ENCODE measurements at regions not wholly inside any gene's neighbourhood (a gene's known extent, or its start where the extent isn't known, plus 50 kb on each side); places are given as distances from the start of the nearest gene placed in this dataset.

DNA sequence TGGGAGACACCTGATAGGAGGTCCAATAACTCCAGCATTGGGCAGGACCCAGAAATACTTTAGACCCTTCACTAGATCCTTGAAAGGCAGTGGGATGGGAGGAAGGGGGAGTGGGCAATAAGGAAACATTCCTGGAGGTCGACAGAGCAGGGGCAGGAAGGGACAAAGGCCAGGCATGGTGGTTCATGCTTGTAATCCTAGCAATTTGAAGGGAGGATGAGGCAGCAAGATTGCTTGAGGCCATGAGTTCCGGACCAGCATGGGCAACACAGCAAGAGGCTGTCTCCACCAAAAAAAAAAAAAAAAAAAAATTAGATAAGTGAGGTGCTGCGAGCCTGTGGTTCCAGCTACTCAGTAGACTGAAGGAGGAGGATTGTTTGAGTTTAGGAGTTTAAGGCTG, 134.9 kb downstream of the JCAD start:
- peak; percentile 76 for DNase-seq

DNA sequence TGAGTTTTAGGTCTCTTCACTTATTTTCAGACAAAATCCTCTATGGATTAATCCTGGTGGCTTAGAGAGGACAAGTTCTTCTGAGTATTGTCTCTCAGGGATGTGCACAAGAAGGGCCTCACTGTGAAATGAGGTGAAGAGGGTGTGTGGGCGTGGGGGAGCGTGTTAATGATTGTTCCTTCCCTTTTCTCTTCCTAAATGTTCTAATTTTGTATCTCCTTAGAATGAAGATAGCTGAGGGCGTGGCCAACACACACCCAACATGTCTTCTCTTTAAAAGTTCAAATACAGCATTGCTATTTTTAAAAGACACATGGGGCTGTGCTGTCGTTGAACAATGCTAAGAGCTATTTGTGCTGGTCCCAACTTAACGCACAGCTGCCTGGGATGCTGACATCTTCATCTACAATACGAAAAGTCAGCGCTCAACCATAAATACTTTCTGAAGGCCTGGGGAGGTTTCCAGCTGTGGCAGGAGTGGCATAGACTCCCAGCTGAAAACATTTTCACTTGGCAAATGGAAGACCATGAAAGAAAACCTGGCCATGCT, 135.9 kb downstream of the JCAD start:
- DNase-seq: no peak

DNA sequence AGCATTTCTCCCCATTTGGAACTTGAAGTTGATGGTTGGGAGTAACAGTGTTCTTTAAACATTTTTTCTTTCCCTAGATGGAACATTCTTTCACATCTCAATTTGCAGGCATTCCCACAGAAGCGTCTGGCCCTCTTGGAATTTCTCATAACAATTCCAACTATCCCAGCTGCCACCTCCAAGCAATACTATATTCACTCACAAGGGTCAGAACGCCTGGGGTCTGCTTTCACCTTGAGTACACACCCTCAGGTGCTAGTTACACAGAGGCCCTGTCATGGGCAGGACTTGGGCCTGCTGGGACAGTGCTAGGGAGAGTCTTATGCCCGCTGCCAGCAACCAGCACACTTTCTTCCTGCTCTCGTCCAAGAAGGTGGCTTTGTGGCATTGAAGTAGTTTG, 136.5 kb downstream of the JCAD start:
- peak; percentile 87 for DNase-seq

DNA sequence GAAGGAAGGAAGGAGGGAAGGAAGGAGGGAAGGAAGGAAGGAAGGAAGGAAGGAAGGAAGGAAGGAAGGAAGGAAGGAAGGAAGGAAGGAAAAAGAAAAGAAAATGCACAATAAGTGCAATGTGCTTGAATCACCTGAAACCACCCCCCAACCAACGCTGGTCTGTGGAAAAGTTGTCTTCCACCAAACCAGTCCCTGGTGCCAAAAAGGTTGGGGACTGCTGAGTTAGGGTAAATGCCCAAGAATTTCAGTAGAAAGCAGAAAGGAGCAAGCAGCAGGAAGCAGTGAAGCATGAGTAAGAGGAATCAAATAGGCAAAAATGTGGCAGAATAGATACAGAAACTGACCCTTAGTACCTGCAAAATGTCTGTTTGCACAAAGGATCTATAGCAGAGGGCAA, 137.2 kb downstream of the JCAD start:
- DNase-seq: no peak

DNA sequence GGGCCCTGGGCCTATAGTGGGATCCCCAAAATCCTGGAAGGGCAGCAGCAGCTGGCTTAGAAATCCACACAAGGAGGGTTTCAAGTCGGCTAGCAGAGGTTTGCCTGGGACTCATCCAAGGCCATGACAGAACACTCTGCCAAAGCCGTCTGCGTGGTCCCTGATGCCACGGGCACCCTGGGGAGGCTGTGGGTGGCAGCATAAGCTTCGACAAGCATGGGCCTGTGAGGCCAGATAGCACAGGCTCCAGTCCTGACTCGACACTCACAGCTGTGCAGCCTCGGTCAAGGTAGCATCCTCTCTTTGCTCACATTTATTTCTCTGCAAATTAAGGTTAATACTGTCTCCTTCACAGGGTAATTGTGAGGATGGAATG, 138.3 kb downstream of the JCAD start:
- DNase-seq: no peak

DNA sequence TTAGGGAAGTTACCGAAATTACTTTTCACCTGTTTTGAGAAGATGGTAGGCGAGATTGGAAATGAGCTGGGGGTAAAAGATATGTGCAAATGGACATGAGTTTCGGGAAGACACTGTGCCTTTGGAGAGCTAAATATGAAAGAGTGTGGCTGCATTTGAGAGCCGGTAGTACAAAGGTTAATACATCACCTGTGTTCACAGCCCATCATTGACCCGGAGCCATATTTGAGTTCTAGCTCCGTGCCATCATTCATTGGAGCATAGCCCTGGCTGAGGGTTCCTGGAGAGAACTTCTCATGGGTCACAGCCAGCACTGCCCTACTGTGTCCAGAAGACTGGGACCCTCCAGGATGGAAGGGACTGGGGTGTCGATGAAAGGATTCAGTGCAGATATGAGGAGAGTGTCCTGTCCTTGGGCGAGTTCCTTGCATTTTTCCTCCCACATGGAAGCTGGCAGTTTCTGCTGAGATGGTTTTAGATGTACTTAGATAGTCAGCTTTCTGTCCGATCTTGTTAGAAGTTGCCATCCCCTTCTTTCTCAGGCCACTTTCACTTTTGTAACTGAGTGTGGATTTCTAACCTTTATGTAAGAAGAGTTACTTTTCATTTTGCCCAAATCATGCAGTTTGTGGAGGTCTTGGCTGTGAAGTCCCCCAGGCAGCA, 138.8 kb downstream of the JCAD start:
- DNase-seq: no peak

DNA sequence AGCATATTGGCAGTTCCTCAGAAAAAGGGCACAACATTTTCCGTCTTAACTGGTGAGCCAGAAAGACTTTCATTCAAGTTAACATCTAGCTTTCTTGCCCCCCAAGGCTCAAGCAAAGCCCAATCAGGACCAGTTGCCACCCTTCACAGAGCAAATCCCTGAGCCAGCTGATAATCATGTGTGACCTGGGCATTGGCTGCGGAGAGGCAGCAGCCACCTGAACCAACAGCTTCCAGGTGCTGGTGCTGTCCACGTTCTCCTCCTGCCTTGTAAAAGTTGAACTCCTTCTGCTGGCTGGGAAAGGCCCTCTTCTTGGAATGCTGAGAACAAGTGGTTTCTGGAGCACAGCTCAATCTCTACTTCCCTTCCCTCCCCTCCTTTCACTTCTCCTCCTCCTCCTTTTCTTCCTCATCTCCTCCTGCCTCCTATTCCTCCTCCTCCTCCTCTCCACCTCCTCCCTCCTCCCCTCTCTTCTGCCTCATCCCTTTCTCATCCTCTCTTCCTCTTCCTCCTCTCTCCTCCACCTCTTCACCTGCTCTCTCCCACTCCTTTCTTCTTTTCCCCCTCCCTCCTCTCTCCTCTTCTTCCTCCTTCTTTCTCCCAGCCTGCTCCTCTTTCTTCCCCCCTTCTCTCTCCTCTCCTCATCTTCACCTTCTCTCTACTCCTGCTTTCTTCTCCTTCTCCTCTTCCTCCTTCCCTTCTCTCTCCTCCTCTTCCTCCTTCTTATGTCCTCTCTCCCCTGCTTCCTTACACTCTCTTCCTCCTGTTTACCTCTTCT, 140.6 kb downstream of the JCAD start:
- DNase-seq: no peak

DNA sequence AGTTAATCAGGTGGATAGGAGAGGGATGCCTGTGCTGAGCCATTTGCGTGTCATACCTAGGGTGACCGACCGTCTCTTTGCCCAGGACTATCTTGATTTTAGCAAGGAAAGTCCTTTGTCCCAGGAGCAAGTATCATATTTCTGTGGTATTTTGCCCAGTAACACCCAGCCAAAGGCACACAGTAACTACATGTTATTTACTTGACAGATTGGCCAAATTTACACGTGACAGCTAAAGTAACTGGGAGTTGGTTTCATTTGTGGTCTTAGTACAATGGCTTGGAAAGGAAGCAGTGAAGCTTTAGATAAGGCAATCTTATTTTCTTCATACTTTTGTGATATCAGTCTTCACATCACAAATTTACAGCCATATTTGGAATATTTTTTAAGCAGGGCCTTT, 142.1 kb downstream of the JCAD start:
- DNase-seq: no peak

DNA sequence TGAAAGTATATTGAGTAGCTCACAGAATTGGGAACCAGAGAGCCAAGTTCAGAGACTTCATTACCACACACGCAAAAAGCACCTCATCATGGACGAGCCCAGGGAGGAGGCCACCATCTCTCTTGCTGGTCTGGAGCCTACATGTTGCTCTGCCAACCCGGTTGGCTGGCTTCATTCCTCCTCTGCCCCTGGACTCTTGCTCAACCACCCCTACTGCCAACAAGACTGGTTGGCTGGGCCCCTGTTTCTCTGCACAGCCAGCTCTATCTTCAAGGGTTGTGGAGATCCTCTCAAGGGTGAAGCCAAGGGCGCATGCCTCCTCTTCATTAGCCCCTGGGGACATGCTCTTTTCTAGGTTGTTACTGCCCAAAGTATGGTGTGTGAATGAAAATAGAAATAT, 142.7 kb downstream of the JCAD start:
- no peak for DNase-seq

DNA sequence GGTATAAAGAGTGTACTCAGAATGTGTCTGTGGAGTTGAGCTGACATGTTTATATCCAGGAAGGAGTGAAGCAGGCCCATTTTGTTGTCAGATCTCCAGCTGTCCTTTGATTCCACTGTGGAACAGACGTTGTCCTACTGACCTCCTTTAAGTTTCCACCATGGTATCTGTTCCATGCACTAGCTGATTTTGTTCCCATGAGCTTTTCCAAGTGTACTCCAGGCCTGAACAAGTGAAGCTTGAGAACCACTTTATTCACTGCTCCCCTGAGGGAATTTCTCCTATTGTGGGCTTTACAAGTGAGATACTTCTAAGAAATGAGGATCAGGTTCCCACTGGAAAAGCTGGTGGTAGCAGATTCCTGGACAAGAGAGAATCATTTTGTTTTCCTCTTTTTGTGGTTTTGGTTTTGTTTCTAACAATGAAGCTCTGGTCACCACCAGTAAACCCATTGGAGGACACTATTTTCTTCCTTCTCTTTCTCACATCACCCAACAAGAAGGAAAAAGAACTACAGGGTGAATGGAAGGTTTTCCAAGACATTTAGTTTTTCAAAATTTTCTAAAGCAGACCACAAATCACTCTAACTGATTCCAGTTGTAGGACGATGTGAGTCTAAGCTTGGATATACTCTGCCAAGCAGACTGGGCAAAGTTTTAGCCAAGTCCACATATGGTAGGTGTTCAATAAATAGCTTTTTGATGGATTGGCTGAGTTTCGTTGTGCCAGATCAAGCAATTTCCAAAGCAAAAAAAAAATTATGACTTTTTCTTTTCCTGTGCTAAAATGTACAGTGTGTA, 144.2 kb downstream of the JCAD start:
- DNase-seq: no peak

DNA sequence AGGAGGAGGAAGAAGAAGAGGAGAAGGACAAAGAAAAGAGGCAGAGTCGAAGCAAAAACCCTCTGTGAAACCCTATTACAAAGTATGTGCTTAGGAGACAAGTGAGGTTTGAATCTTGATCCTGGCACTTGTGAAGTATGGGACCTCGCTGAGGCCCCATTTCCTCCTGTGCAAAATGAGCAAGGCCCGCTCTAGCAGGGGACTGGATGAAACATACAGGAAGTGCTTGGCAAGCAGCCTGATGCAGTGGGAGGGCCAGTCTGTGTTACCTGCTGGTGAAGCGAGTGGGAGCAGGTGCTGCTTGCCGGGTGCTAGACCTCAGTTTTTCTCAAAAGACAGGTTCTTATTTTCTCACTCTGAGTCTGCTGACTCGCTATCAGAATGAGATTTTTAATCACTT, 150.4 kb downstream of the JCAD start:
- no peak for DNase-seq

DNA sequence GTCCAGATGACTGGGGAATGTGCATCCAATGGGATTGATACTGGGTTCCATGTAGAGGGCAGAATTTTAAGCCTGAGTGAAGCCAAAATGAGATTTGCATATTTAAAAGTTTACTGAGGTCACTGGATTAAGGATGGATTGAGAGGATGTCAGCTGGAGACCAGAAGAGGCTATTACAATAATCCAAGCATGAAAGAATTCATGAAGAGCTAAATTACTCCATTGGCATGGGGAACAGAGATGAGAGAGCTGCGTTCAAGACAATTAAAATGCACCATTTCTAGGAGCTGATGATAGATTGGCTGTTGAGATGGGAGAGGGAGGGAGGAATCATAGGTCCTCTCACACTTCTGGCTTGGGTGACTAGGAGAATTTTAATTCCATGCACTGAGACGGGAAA, 158.5 kb downstream of the JCAD start:
- DNase-seq: no peak

DNA sequence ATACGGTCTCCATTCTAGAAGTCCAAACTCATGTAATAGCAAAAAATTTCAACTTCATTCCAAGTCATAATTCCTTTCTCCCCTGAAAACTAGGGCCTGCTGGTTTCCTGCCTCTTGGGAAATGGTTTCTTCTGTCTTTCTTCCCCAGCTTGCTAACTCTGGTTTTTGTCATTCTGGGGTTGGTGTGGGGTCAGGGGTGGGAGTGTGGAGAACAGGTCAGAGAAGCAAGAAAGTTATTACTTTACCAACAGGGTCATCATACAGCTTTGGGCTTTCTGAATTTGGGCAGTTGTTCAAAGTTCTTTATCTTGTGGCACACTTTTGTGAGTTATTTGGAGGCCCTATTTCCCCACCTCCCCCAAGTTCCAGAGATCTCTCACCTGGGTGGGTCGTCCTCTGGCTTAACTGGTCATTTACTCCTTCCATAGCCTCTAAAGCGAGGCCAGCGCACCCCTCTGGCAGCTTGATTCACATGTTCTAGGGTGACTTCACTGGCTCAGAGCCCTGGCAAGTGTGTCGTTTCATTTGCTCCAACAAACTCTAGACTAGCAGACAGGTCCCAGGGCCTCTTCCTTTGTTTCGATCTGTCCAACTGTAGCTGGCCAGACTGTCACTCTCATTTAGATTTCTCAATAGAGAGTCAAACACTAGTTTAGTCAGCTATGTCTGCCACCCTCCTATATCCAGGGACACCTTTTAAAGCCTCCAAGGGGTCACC, 161.2 kb downstream of the JCAD start:
- no peak for DNase-seq

DNA sequence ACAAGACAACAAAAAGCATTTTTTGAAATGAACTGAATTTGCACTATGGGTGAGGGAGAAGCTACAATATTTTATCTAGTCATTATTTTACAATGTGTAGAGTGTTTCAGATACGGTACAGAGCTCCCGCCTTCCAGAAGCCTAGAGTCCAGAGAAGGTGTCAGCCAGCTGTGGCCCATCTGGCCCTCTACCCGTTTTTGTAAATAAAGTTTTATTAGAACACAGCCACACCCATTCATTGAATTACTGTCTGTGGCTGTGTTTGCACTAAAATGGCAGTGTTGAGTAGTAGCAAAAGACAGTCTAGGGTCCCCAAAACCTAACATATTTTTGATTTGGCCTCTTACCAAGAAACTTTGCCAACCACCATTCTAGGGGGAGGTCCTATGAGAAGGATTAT, 162.0 kb downstream of the JCAD start:
- DNase-seq: no peak

DNA sequence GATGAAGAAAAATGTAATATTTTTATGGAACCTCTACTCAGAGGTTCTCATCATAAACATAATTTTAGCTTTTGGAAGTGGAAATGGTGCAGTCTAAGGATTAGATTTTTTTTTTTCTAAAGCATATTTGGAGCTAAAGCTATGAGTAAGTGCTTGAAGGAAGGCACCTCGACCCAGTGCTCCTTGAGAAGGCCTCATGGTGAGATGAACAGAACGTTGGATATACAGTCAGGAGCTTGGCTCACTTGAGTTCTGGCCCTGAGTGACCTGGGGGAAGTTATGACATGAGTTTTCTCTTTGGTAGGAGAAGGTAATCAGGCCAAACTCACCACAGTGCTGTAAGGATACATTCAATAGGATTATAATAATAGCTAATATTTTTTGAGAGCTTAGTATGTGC, 163.3 kb downstream of the JCAD start:
- DNase-seq: no peak

DNA sequence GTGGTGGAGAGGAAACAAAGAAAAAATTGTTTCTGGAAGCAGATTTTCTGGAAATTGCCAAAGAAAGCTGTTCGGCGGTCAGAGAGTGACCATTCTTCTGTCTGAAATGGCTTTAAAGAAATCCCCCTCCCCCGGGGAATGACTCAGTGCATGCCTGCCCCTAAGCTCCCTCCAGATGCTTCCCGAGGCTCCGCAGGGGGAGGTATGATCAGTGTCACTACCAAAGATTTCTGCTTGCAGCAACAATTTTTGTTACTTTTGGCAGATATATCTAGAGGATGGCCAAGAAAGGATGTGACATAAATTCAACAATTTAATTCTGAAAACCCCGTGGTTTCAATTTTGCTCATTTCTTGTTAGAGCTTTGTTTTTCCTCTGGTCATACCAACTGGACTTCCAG, 163.9 kb downstream of the JCAD start:
- DNase-seq: peak; percentile 82

DNA sequence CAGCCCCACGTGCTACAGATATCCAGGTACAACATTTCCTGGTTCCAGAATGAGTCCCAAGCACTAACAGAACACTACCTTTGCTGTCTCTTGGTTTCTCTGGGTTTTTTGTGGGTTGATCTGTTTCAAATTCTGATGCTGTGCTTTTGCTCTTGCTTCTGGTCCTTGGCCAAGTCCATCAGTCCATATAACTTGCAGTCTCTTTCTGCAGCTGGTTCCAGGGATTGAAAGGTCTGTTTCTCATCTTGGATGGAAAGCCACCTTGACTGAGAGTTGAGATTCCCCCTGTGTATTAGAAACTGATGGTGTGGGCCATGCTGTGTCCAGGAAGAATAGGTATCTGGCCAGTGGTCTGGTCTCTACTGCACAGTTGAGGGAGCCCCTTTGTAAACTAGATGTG, 171.1 kb downstream of the JCAD start:
- DNase-seq: no peak

DNA sequence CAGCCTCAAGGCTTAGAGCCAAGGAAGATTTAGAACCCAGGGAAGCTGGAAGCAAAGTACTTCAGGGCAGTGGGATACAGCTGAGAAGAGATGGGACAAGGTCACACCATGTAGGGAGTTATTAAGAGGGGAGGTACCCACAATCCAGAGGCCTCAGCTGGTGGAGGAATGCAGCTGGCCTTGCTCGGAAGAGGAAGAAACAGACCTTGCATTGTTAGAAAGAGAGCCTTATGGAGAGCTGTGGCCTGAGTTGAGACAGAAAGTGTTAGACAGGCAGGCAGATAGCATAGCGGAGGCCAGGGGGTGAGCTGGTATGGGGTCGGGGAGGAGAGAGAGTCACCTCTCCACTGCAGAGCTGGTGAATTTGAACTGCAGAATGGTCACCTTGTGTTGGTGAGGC, 173.1 kb downstream of the JCAD start:
- DNase-seq: peak; percentile 76

DNA sequence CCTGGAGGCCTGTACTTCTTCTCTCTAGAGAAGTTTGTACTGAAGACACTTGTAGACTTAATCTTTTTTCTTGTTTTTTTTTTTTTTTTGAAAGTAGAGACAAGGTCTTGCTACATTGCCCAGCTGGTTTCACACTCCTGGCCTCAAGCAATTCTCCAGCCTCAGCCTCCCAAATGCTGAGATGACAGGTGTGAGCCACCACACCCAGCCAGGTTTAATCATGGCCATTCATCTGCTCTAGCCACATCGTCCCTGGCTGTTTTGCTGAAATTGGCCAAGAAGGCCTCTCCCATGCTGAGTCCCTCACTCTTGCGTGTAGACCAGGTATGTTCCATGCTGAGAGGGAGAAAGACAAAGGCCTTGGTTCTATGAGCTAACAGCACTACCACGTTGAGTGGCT, 176.2 kb downstream of the JCAD start:
- DNase-seq: no peak

DNA sequence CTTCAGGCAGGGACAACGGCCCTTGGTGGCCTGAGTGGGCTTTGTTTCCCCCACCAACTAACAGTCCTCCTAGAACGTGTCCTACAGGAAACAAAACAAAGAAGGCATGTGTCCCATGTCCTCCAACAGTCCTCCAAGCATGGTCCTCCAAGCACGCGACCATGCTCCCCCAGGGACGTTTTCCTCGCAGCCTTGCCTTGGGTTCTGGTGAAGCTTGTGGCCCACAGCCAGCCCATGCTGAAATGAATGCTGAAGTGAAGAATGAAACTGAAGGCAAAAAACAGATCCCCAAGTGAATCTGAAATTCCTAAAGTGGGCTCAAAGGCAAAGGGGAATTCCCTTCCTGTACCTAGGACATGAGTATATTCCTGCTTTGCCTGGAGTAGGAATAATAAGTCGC, 176.6 kb downstream of the JCAD start:
- DNase-seq: no peak

DNA sequence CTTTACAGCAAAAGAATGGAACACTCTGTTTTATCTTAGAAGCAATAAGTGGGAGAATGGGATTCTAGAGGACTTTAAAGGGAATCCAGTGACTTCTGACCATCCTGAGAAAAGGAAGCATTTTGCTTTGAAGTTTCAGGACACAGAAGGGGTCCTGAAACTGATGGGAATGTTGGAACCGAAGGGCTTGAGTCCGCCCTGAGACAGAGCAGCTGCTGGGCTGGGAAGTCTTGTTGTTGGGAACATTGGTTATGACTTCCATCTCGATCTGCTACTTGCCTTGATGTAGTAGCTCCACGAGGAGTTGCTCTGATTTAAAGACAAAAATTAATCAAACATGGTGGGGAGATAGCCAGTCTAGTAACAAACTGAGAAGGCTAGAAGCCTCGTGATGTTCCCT, 177.6 kb downstream of the JCAD start:
- DNase-seq: no peak

DNA sequence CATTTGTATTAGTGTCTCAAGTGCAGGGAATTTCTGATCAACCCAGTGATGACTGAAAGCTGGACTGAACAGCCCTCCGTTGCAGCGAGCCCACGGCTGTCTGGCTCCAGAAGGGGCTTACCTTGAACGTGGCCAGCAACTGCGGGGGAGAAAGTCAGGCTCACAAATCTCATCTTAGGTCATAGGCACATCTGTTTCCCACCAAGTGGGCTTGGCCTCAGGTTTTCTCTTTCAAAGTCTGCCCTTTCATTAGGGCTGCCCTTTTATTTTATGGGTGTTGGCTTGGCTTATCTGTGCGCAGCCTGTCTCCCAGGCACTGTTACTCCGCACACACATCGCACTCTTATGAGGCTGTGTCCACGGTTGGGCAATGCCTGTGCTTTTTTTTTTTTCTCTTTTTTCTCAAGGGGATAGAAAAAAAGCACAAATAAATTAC, 178.0 kb downstream of the JCAD start:
- no peak for DNase-seq

DNA sequence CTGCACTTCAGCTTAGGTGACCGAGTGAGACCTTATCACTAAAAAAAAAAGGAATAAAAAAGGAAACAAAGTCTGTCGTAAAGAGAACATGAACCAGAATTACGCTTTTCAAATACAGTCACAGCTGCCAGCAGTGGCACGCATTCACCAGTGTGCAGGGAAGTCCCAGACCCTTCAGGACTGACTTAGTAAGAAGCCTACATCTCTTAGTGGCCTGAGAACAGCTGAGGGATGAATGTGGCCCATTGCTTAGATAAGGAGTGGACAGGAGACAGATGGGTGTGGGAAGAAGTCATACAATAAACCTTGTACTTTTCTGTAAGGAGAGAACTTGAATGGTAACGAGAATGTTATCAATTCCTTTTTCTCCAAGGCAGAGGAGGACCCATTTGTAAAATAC, 178.5 kb downstream of the JCAD start:
- DNase-seq: no peak
